Sigmoid colon (tissue), 4 donors: ENCODE measurements at regions not wholly inside any gene's neighbourhood (a gene's known extent, or its start where the extent isn't known, plus 50 kb on each side); places are given as distances from the start of the nearest gene placed in this dataset.

Experiments
- EP300 ChIP-seq, 4 donors: sonication (generic); formaldehyde crosslinking; IDR thresholded peaks; one replicate each; pipeline ENCODE4 v1.6.1; 2017; ENCODE audit warnings: antibody characterized with exemption in 4 of 4
- POLR2A ChIP-seq, 2 donors: fragments of 450-650 bp; IDR thresholded peaks; one replicate each; pipeline ENCODE4 v1.6.1; 2016; ENCODE audit warnings: antibody characterized with exemption in 2 of 2, mild to moderate bottlenecking in 2 of 2, moderate library complexity in 2 of 2
- POLR2AphosphoS5 ChIP-seq, 4 donors: sonication (generic); formaldehyde crosslinking; IDR thresholded peaks; one replicate each; pipeline ENCODE4 v1.6.1; 2017; ENCODE audit warnings: antibody characterized with exemption in 4 of 4
- TF ChIP-seq, protein P1 (sequence below), 4 experiments: fragments of 450-650 bp in 3 of 4; fragments of 200-600 bp in 1 of 4; IDR thresholded peaks; one replicate each; pipeline ENCODE4 v1.5.1; 2016 to 2019; ENCODE audit warnings: antibody characterized with exemption in 4 of 4, mild to moderate bottlenecking in 3 of 4, moderate library complexity in 2 of 4

DNA sequence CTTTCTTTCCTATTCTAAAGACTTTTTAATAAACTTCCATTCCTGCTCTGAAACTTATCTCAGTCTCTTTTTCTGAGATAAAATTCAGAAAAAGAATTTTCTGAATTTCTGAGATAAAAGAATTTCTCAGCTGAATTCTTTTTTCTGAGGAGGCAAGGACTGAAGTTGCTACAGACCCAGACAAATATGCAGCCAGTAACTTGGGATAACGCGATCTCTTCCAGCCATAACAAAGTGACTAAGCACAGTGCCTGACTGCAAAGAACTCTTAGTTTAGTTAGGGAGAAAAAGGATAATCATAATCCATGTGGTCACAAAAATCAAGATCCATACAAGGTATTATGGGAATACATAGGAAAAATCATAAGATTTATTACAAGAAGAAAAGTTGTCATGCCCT lies 222.0 kb upstream of the GAP43 start:
- TF ChIP-seq, protein P1, sequence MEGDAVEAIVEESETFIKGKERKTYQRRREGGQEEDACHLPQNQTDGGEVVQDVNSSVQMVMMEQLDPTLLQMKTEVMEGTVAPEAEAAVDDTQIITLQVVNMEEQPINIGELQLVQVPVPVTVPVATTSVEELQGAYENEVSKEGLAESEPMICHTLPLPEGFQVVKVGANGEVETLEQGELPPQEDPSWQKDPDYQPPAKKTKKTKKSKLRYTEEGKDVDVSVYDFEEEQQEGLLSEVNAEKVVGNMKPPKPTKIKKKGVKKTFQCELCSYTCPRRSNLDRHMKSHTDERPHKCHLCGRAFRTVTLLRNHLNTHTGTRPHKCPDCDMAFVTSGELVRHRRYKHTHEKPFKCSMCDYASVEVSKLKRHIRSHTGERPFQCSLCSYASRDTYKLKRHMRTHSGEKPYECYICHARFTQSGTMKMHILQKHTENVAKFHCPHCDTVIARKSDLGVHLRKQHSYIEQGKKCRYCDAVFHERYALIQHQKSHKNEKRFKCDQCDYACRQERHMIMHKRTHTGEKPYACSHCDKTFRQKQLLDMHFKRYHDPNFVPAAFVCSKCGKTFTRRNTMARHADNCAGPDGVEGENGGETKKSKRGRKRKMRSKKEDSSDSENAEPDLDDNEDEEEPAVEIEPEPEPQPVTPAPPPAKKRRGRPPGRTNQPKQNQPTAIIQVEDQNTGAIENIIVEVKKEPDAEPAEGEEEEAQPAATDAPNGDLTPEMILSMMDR (IDR thresholded peaks at IDR 0.05) = no peak
- TF ChIP-seq POLR2AphosphoS5 (IDR thresholded peaks at IDR 0.05) (no peak), POLR2A (IDR thresholded peaks at IDR 0.05) (no peak), EP300 (IDR thresholded peaks at IDR 0.05) (no peak)
